Ascending aorta (tissue), 2 donors: ENCODE measurements at regions not wholly inside any gene's neighbourhood (a gene's known extent, or its start where the extent isn't known, plus 50 kb on each side); places are given as distances from the start of the nearest gene placed in this dataset.

Experiments used
- DNase-seq, 2 donors: peaks; one replicate each; pipeline ENCODE4 v3.0.0-alpha.2; 2019; ENCODE audit warnings: low spot score in 2 of 2
- H3K27ac ChIP-seq, 2 donors: fragments of 200-600 bp; sonication (generic); one replicate each; pipeline ENCODE4 v1.5.1; 2016 to 2017; ENCODE audit warnings: mild to moderate bottlenecking in 1 of 2
- H3K27me3 ChIP-seq: fragments of 200-600 bp; sonication (generic); one replicate; pipeline ENCODE4 v1.5.1; 2017
- H3K36me3 ChIP-seq, 2 donors: fragments of 200-600 bp; sonication (generic); one replicate each; pipeline ENCODE4 v1.5.1; 2016
- H3K4me1 ChIP-seq, 2 donors: fragments of 200-600 bp; sonication (generic); one replicate each; pipeline ENCODE4 v1.5.1; 2016 to 2017; ENCODE audit warnings: mild to moderate bottlenecking in 1 of 2
- H3K4me3 ChIP-seq, 2 donors: fragments of 200-600 bp; sonication (generic); one replicate each; pipeline ENCODE4 v1.5.1; 2016 to 2017; ENCODE audit warnings: mild to moderate bottlenecking in 1 of 2
- H3K9me3 ChIP-seq, 2 donors: fragments of 200-600 bp; sonication (generic); one replicate each; pipeline ENCODE4 v1.5.1; 2016
- CTCF ChIP-seq, 3 experiments: fragments of 200-600 bp in 2 of 3; fragments of 450-650 bp in 1 of 3; sonication (generic) in 2 of 3; IDR thresholded peaks; one replicate each; pipeline ENCODE4 v1.5.1; 2016 to 2019; ENCODE audit warnings: antibody characterized with exemption in 3 of 3, mild to moderate bottlenecking in 1 of 3, moderate library complexity in 1 of 3
- intact Hi-C: fragments of 100-400 bp; cut with DNase I; formaldehyde crosslinking; loops from one replicate; pipeline ENCODE4 v1.15.1; 2023

DNA sequence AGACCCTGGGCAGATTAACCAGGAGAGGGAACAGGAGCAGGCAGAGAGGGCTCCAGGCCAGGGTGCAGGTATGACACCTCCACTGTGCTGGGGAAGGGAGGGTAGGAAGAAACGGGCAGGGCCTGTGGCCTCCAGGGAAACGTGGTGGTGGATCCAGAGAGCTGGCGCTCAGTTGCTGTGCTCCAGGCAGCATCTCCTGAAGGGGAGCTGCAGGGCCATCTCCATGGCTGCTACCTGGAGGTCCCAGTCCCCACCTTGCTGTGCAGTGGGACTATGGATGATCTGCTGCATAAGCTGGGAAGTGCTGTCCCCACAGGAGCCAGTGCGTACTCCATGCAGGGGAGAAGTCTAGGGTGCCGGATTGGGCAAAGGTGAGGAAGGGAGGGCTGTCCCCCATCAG lies 125.9 kb upstream of the RUNX3 start:
- DNase-seq: no peak
- intact Hi-C loops: no loop called here

GRCh38 chr1:25055324-25055780 lies 125.3 kb upstream of the RUNX3 start:
- TF ChIP-seq CTCF (IDR thresholded peaks at IDR 0.05): no peak
- H3K9me3 ChIP-seq: no peaks in the 10 kb centered on the region
- no peaks in the 10 kb centered on the region for H3K36me3 ChIP-seq
- H3K27ac ChIP-seq: no peak overlapping the region
- no peaks in the 10 kb centered on the region for H3K4me1 ChIP-seq
- no peak for DNase-seq
- no peaks in the 10 kb centered on the region for H3K27me3 ChIP-seq
- H3K4me3 ChIP-seq: no peak overlapping the region
- intact Hi-C loops: no loop called here

More for the DNA sequence above, 125.9 kb upstream of the RUNX3 start:
- TF ChIP-seq CTCF (IDR thresholded peaks at IDR 0.05): no peak
- Histone ChIP-seq H3K27me3 (no peaks in the 10 kb centered on the region), H3K4me3 (no peak overlapping the region), H3K9me3 (no peaks in the 10 kb centered on the region), H3K36me3 (no peaks in the 10 kb centered on the region), H3K4me1 (no peaks in the 10 kb centered on the region), H3K27ac (no peak overlapping the region)

- no peak for DNase-seq
- intact Hi-C loops: no loop called here
These were observed 124.6 kb upstream of the RUNX3 start for GRCh38 chr1:25054526-25055323.

GRCh38 chr1:25053576-25054250 lies 123.6 kb upstream of the RUNX3 start:
- H3K4me3 ChIP-seq: no peak overlapping the region
- intact Hi-C loops: no loop called here
- H3K36me3 ChIP-seq: no peaks in the 10 kb centered on the region
- H3K4me1 ChIP-seq: no peaks in the 10 kb centered on the region
- no peaks in the 10 kb centered on the region for H3K27me3 ChIP-seq
- no peak for TF ChIP-seq CTCF (IDR thresholded peaks at IDR 0.05)
- H3K9me3 ChIP-seq: no peaks in the 10 kb centered on the region
- no peak for DNase-seq
- no peak overlapping the region for H3K27ac ChIP-seq

More at GRCh38 chr1:25054526-25055323, 124.6 kb upstream of the RUNX3 start:
- no peak for TF ChIP-seq CTCF (IDR thresholded peaks at IDR 0.05)
- Histone ChIP-seq H3K27me3 (no peaks in the 10 kb centered on the region), H3K9me3 (no peaks in the 10 kb centered on the region), H3K27ac (no peak overlapping the region), H3K4me1 (no peaks in the 10 kb centered on the region), H3K4me3 (no peak overlapping the region), H3K36me3 (no peaks in the 10 kb centered on the region)

- no peak for DNase-seq
- no peak for TF ChIP-seq CTCF (IDR thresholded peaks at IDR 0.05)
- Histone ChIP-seq H3K36me3 (no peaks in the 10 kb centered on the region), H3K27me3 (no peaks in the 10 kb centered on the region), H3K9me3 (no peaks in the 10 kb centered on the region), H3K4me3 (no peak overlapping the region), H3K27ac (no peak overlapping the region), H3K4me1 (no peaks in the 10 kb centered on the region)
- intact Hi-C loops: no loop called here
These were observed 121.8 kb upstream of the RUNX3 start for GRCh38 chr1:25051906-25052305.
